GM10248 (cell line): ENCODE measurements at regions not wholly inside any gene's neighbourhood (a gene's known extent, or its start where the extent isn't known, plus 50 kb on each side); places are given as distances from the start of the nearest gene placed in this dataset.
"Not testable (repeated sequence)": the region's sequence is repeated elsewhere in the genome, so short reads cannot be mapped to it uniquely, and the experiment has no call there.

Experiments used
- CTCF ChIA-PET: fragments of 300-600 bp; sonication (Branson Sonifier 250); formaldehyde crosslinking; extraction: SDS; loops from one replicate; lab custom pipeline; 2021; ENCODE audit warnings: antibody characterized with exemption; lab: Yijun Ruan, JAX
- POLR2A ChIA-PET: fragments of 350-650 bp; sonication (Branson Sonifier 250); formaldehyde crosslinking; extraction: SDS; loops from one replicate; lab custom pipeline; 2020; ENCODE audit warnings: antibody characterized with exemption; lab: Yijun Ruan, JAX
- DNase-seq: peaks from one replicate; pipeline ENCODE4 v3.0.0; 2012; ENCODE audit errors: extremely low spot score
- CTCF ChIP-seq: IDR thresholded peaks from 2 replicates; pipeline ENCODE4 v1.5.1; 2012; ENCODE audit warnings: mild to moderate bottlenecking, low read depth; ENCODE audit errors: extremely low read depth, missing control alignments, control extremely low read depth

GRCh38 chr14:28163897-28164296, 602.7 kb upstream of the FOXG1 start:
- no peak for TF ChIP-seq CTCF
- no peak for DNase-seq
- ChIA-PET CTCF (no interaction called here), POLR2A (no interaction called here)

GRCh38 chr14:28187902-28188830, 578.4 kb upstream of the FOXG1 start:
- POLR2A ChIA-PET, CTCF ChIA-PET, DNase-seq: not testable (repeated sequence)

- no peak for TF ChIP-seq CTCF
- no peak for DNase-seq
- POLR2A ChIA-PET = no interaction called here
- CTCF ChIA-PET = no interaction called here
Observed at GRCh38 chr14:28196878-28197277, 569.7 kb upstream of the FOXG1 start.

GRCh38 chr14:28220391-28220790, 546.2 kb upstream of the FOXG1 start:
- ChIA-PET CTCF (no interaction called here), POLR2A (no interaction called here)
- no peak for TF ChIP-seq CTCF
- DNase-seq = no peak

- no peak for TF ChIP-seq CTCF
- ChIA-PET CTCF (interaction anchor here (0.8 kb wide), 1 partner anchor 16 kb away, joined by 3 read pairs; no protein-coding TSS in a partner anchor), POLR2A (no interaction called here)
- DNase-seq = no peak
Observed at GRCh38 chr14:28240909-28241308, 525.7 kb upstream of the FOXG1 start.

GRCh38 chr14:28242895-28243294, 523.7 kb upstream of the FOXG1 start:
- no peak for TF ChIP-seq CTCF
- DNase-seq = no peak
- ChIA-PET POLR2A (no interaction called here), CTCF (no interaction called here)

GRCh38 chr14:28243600-28243999, 523.0 kb upstream of the FOXG1 start:
- no peak for DNase-seq
- CTCF ChIA-PET = no interaction called here
- POLR2A ChIA-PET = no interaction called here
- TF ChIP-seq CTCF = no peak
